Liver (tissue), 8 donors: ENCODE measurements at regions not wholly inside any gene's neighbourhood (a gene's known extent, or its start where the extent isn't known, plus 50 kb on each side); places are given as distances from the start of the nearest gene placed in this dataset.

ENCODE experiments used
- DNase-seq: peaks from one replicate; pipeline ENCODE4 v3.0.0-alpha.2; 2017; ENCODE audit warnings: low spot score
- H3K27ac ChIP-seq, 2 donors: one replicate each; pipeline ENCODE4 v1.7.0; 2013; ENCODE audit warnings: inconsistent platforms in 2 of 2, low read length in 2 of 2, control low read depth in 1 of 2, low read depth in 1 of 2, mild to moderate bottlenecking in 1 of 2
- H3K27me3 ChIP-seq, 4 donors: one replicate each; pipeline versions ENCODE4 v1.6.1 to v1.7.0; 2013; ENCODE audit warnings: low read length in 3 of 4, inconsistent platforms in 1 of 4, mild to moderate bottlenecking in 1 of 4, moderate library complexity in 1 of 4; ENCODE audit not compliant: control insufficient read depth in 4 of 4, insufficient read depth in 4 of 4
- H3K36me3 ChIP-seq, 4 donors: one replicate each; pipeline versions ENCODE4 v1.6.1 to v1.7.0; 2013; ENCODE audit warnings: low read length in 3 of 4, mild to moderate bottlenecking in 3 of 4, low read depth in 1 of 4, moderate library complexity in 1 of 4; ENCODE audit not compliant: control insufficient read depth in 4 of 4, insufficient read depth in 3 of 4
- H3K4me1 ChIP-seq, 4 donors: one replicate each; pipeline versions ENCODE4 v1.6.1 to v1.7.0; 2013; ENCODE audit warnings: low read length in 3 of 4, mild to moderate bottlenecking in 3 of 4, moderate library complexity in 1 of 4; ENCODE audit not compliant: control insufficient read depth in 4 of 4, insufficient read depth in 4 of 4
- H3K4me3 ChIP-seq, 3 donors: one replicate each; pipeline versions ENCODE4 v1.6.1 to v1.7.0; 2013; ENCODE audit warnings: low read length in 3 of 3, control low read depth in 1 of 3, low read depth in 1 of 3, mild to moderate bottlenecking in 1 of 3
- H3K9ac ChIP-seq, 2 donors: one replicate each; pipeline ENCODE4 v1.7.0; 2013; ENCODE audit warnings: low read length in 2 of 2, mild to moderate bottlenecking in 2 of 2, moderate library complexity in 2 of 2, control low read depth in 1 of 2, low read depth in 1 of 2
- H3K9me3 ChIP-seq, 4 donors: one replicate each; pipeline versions ENCODE4 v1.6.1 to v1.7.0; 2013; ENCODE audit warnings: low read length in 3 of 4; ENCODE audit not compliant: control insufficient read depth in 4 of 4
- ATF3 ChIP-seq: IDR thresholded peaks from 2 replicates; pipeline ENCODE4 v1.6.1; 2016; ENCODE audit warnings: antibody characterized with exemption
- CTCF ChIP-seq: fragments of 150-350 bp; IDR thresholded peaks from 2 replicates; pipeline ENCODE4 v1.5.1; 2017; ENCODE audit warnings: improper control_type of control experiment, low read depth, low read length; ENCODE audit not compliant: missing input control
- EGR1 ChIP-seq, 2 donors: IDR thresholded peaks; 2 replicates each; pipeline ENCODE4 v1.6.1; 2016 to 2018; ENCODE audit warnings: antibody characterized with exemption in 2 of 2, low read depth in 2 of 2
- FOXA1 ChIP-seq: IDR thresholded peaks from 2 replicates; pipeline ENCODE4 v1.6.1; 2016; ENCODE audit warnings: antibody characterized with exemption
- FOXA2 ChIP-seq: IDR thresholded peaks from 2 replicates; pipeline ENCODE4 v1.6.1; 2016; ENCODE audit warnings: antibody characterized with exemption
- GABPA ChIP-seq, 2 donors: IDR thresholded peaks in 1 of 2; conservative IDR thresholded peaks in 1 of 2; 2 replicates each; pipeline ENCODE4 v1.6.1; 2016; ENCODE audit warnings: antibody characterized with exemption in 2 of 2, mild to moderate bottlenecking in 1 of 2, moderate library complexity in 1 of 2
- HNF4A ChIP-seq, 2 donors: conservative IDR thresholded peaks; 2 replicates each; pipeline ENCODE4 v1.6.1; 2016; ENCODE audit warnings: antibody characterized with exemption in 2 of 2, mild to moderate bottlenecking in 2 of 2
- HNF4G ChIP-seq: IDR thresholded peaks from 2 replicates; pipeline ENCODE4 v1.6.1; 2016; ENCODE audit warnings: antibody characterized with exemption
- JUND ChIP-seq, 2 donors: IDR thresholded peaks; 2 replicates each; pipeline ENCODE4 v1.6.1; 2016; ENCODE audit warnings: antibody characterized with exemption in 2 of 2
- NR2F2 ChIP-seq: IDR thresholded peaks from 2 replicates; pipeline ENCODE4 v1.6.1; 2016; ENCODE audit warnings: antibody characterized with exemption
- RAD21 ChIP-seq, 2 donors: IDR thresholded peaks; 2 replicates each; pipeline ENCODE4 v1.6.1; 2016; ENCODE audit warnings: antibody characterized with exemption in 2 of 2, mild to moderate bottlenecking in 2 of 2
- REST ChIP-seq: IDR thresholded peaks from 2 replicates; pipeline ENCODE4 v1.6.1; 2016; ENCODE audit warnings: antibody characterized with exemption, mild to moderate bottlenecking
- RXRA ChIP-seq, 2 donors: IDR thresholded peaks; 2 replicates each; pipeline ENCODE4 v1.6.1; 2017 to 2018; ENCODE audit warnings: antibody characterized with exemption in 2 of 2, mild to moderate bottlenecking in 1 of 2
- SP1 ChIP-seq: IDR thresholded peaks from 2 replicates; pipeline ENCODE4 v1.6.1; 2018; ENCODE audit warnings: antibody characterized with exemption, mild to moderate bottlenecking
- TAF1 ChIP-seq: conservative IDR thresholded peaks from 2 replicates; pipeline ENCODE4 v1.6.1; 2016; ENCODE audit warnings: antibody characterized with exemption, mild to moderate bottlenecking
- YY1 ChIP-seq: IDR thresholded peaks from 2 replicates; pipeline ENCODE4 v1.6.1; 2016; ENCODE audit warnings: antibody characterized with exemption, mild to moderate bottlenecking
- ZBTB33 ChIP-seq: IDR thresholded peaks from 2 replicates; pipeline ENCODE4 v1.6.1; 2016; ENCODE audit warnings: antibody characterized with exemption
- WGBS: extraction: QIAGEN DNeasy Blood & Tissue Kit; methylation state at CpG from one replicate; pipeline ENCODE4 v1.1.7; 2013; 5-methylcytosine and 5-hydroxymethylcytosine counted together
- TF ChIP-seq, protein P1 (sequence below): IDR thresholded peaks from 2 replicates; pipeline ENCODE4 v1.6.1; 2016; ENCODE audit warnings: antibody characterized with exemption
- donor health status: healthy.
- donor health status: healthy.
- donor health status: healthy.
- donor health status: healthy.
- donor health status: healthy.

GRCh38 chr3:147987549-147987948, 578.4 kb downstream of the ZIC1 start:
- Histone ChIP-seq H3K27ac (no peak overlapping the region), H3K4me1 (no peaks in the 10 kb centered on the region), H3K9me3 (no peaks in the 10 kb centered on the region), H3K27me3 (no peaks in the 10 kb centered on the region), H3K4me3 (no peak overlapping the region), H3K36me3 (no peaks in the 10 kb centered on the region), H3K9ac (no peak overlapping the region)
- DNase-seq, result no peak
- WGBS, result 98% methylated on average over 1 of the region's 1 CpG
- TF ChIP-seq RAD21 (IDR thresholded peaks at IDR 0.05) (no peak), JUND (IDR thresholded peaks at IDR 0.05) (no peak), HNF4G (no peak), TAF1 (no peak), SP1 (no peak), YY1 (no peak), GABPA (IDR thresholded peaks at IDR 0.05 in 1 of 2, conservative IDR thresholded peaks at IDR 0.05 in 1 of 2) (no peak), EGR1 (IDR thresholded peaks at IDR 0.05; ENCODE audit: low read depth in 2 of 2) (no peak), FOXA2 (no peak), REST (no peak), ATF3 (no peak), ZBTB33 (no peak), FOXA1 (no peak), NR2F2 (no peak), HNF4A (conservative IDR thresholded peaks at IDR 0.05) (no peak), RXRA (IDR thresholded peaks at IDR 0.05) (no peak), CTCF (no peak)
- TF ChIP-seq, protein P1, sequence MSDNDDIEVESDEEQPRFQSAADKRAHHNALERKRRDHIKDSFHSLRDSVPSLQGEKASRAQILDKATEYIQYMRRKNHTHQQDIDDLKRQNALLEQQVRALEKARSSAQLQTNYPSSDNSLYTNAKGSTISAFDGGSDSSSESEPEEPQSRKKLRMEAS, result no peak

DNA sequence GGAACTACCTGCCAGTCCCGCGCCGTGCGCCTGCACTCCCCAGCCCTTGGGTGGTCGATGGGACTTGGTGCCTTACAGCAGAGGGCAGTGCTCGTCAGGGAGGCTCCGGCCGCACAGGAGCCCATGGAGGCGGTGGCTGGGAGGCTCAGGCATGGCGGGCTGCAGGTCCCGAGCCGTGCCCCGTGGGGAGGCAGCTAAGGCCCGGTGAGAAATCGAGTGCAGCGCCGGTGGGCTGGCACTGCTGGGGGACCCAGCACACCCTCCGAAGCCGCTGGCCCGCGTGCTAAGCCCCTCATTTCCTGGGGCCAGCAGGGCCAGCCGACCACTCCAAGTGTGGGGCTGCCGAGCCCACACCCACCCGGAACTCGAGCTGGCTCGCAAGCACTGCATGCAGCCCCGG, 580.2 kb downstream of the ZIC1 start:
- no peak for DNase-seq
- Histone ChIP-seq H3K4me3 (no peak overlapping the region), H3K36me3 (no peaks in the 10 kb centered on the region), H3K9ac (no peak overlapping the region), H3K9me3 (no peaks in the 10 kb centered on the region), H3K27ac (no peak overlapping the region), H3K27me3 (no peaks in the 10 kb centered on the region), H3K4me1 (no peaks in the 10 kb centered on the region)
- no peak for TF ChIP-seq HNF4A (conservative IDR thresholded peaks at IDR 0.05)
- no peak for TF ChIP-seq REST
- no peak for TF ChIP-seq ATF3
- no peak for TF ChIP-seq FOXA2
- TF ChIP-seq TAF1, result no peak
- no peak for TF ChIP-seq FOXA1
- TF ChIP-seq SP1, result no peak
- WGBS, result 96% methylated on average over 27 of the region's 27 CpGs
